GM10266 (cell line): ENCODE measurements at regions not wholly inside any gene's neighbourhood (a gene's known extent, or its start where the extent isn't known, plus 50 kb on each side); places are given as distances from the start of the nearest gene placed in this dataset.

Source experiments
- DNase-seq: peaks from one replicate; pipeline ENCODE4 v3.0.0; 2012; ENCODE audit errors: extremely low spot score
- CTCF ChIP-seq: IDR thresholded peaks from 2 replicates; pipeline ENCODE4 v1.5.1; 2012; ENCODE audit warnings: mild to moderate bottlenecking, low read depth; ENCODE audit not compliant: control insufficient read depth, insufficient read depth; ENCODE audit errors: missing control alignments

GRCh38 chr4:72924814-72925213, 144.7 kb downstream of the COX18 start:
- no peak for DNase-seq
- no peak for TF ChIP-seq CTCF

- DNase-seq: no peak
- TF ChIP-seq CTCF: no peak
These were observed 149.6 kb downstream of the COX18 start for GRCh38 chr4:72919937-72920336.

GRCh38 chr4:72919464-72919863, 150.1 kb downstream of the COX18 start:
- no peak for TF ChIP-seq CTCF
- DNase-seq: no peak

GRCh38 chr4:72918362-72918761, 151.2 kb downstream of the COX18 start:
- DNase-seq: no peak
- TF ChIP-seq CTCF: no peak

- DNase-seq: no peak
- no peak for TF ChIP-seq CTCF
These were observed 158.2 kb downstream of the COX18 start for GRCh38 chr4:72911316-72911715.

GRCh38 chr4:72909461-72909860, 160.1 kb downstream of the COX18 start:
- no peak for DNase-seq
- no peak for TF ChIP-seq CTCF

- no peak for TF ChIP-seq CTCF
These were observed 167.2 kb downstream of the COX18 start for GRCh38 chr4:72902354-72902753.

More at GRCh38 chr4:72902354-72902753, 167.2 kb downstream of the COX18 start:
- no peak for DNase-seq
